H9 (cell line): ENCODE measurements at regions not wholly inside any gene's neighbourhood (a gene's known extent, or its start where the extent isn't known, plus 50 kb on each side); places are given as distances from the start of the nearest gene placed in this dataset.

Experiments
- DNase-seq: peaks from one replicate; pipeline ENCODE4 v3.0.0-alpha.2; 2017
- H2AFZ ChIP-seq: one replicate; pipeline ENCODE4 v1.6.1; 2013; ENCODE audit warnings: mild to moderate bottlenecking, low read length, control low read depth, moderate library complexity
- H2AK5ac ChIP-seq: 2 replicates; pipeline ENCODE4 v1.6.1; 2013; ENCODE audit warnings: low read length, control low read depth, mixed read lengths; ENCODE audit not compliant: insufficient read length
- H2BK120ac ChIP-seq: one replicate; pipeline ENCODE4 v1.6.1; 2013; ENCODE audit warnings: low read depth, mild to moderate bottlenecking, low read length, control low read depth, inconsistent platforms; ENCODE audit not compliant: poor library complexity, severe bottlenecking
- H2BK12ac ChIP-seq: 2 replicates; pipeline ENCODE4 v1.6.1; 2013; ENCODE audit warnings: low read length, control low read depth, mixed read lengths, low read depth; ENCODE audit not compliant: insufficient read length
- H2BK15ac ChIP-seq: 2 replicates; pipeline ENCODE4 v1.6.1; 2013; ENCODE audit warnings: low read depth, low read length, control low read depth
- H2BK20ac ChIP-seq: one replicate; pipeline ENCODE4 v1.6.1; 2013; ENCODE audit warnings: low read depth, mild to moderate bottlenecking, low read length, control low read depth, inconsistent platforms; ENCODE audit not compliant: poor library complexity, severe bottlenecking
- H2BK5ac ChIP-seq: 2 replicates; pipeline ENCODE4 v1.6.1; 2013; ENCODE audit warnings: low read length, control low read depth, mixed read lengths; ENCODE audit not compliant: insufficient read length
- H3K14ac ChIP-seq: 2 replicates; pipeline ENCODE4 v1.6.1; 2013; ENCODE audit warnings: low read length, control low read depth; ENCODE audit not compliant: insufficient read depth
- H3K18ac ChIP-seq: 2 replicates; pipeline ENCODE4 v1.6.1; 2013; ENCODE audit warnings: low read depth, mild to moderate bottlenecking, mixed read lengths, low read length, control low read depth; ENCODE audit not compliant: insufficient read length
- H3K23ac ChIP-seq: 2 replicates; pipeline ENCODE4 v1.6.1; 2013; ENCODE audit warnings: low read length, control low read depth, mixed read lengths, low read depth; ENCODE audit not compliant: insufficient read length
- H3K23me2 ChIP-seq: 2 replicates; pipeline ENCODE4 v1.6.1; 2013; ENCODE audit warnings: low read depth, mild to moderate bottlenecking, mixed read lengths, low read length, control low read depth; ENCODE audit not compliant: insufficient read length, poor library complexity, severe bottlenecking
- H3K27ac ChIP-seq: 2 replicates; pipeline ENCODE4 v1.5.1; 2013; ENCODE audit warnings: low read length, control low read depth, mixed read lengths, low read depth; ENCODE audit not compliant: insufficient read length
- H3K27me3 ChIP-seq: 2 replicates; pipeline ENCODE4 v1.6.1; 2013; ENCODE audit warnings: low read length, control low read depth, inconsistent platforms; ENCODE audit not compliant: insufficient read depth
- H3K4ac ChIP-seq: 2 replicates; pipeline ENCODE4 v1.6.1; 2013; ENCODE audit warnings: low read depth, mild to moderate bottlenecking, control low read depth, inconsistent platforms, low read length, moderate library complexity
- H3K4me1 ChIP-seq: 2 replicates; pipeline ENCODE4 v1.6.1; 2013; ENCODE audit warnings: low read length, control low read depth, inconsistent platforms; ENCODE audit not compliant: insufficient read depth
- H3K4me2 ChIP-seq: 2 replicates; pipeline ENCODE4 v1.6.1; 2013; ENCODE audit warnings: low read length, control low read depth, mixed read lengths; ENCODE audit not compliant: insufficient read length, insufficient read depth
- H3K56ac ChIP-seq: 2 replicates; pipeline ENCODE4 v1.6.1; 2013; ENCODE audit warnings: low read depth, mild to moderate bottlenecking, mixed read lengths, low read length, control low read depth; ENCODE audit not compliant: insufficient read length
- H3K79me1 ChIP-seq: 2 replicates; pipeline ENCODE4 v1.6.1; 2013; ENCODE audit warnings: low read depth, mild to moderate bottlenecking, moderate library complexity, low read length, control low read depth, inconsistent platforms; ENCODE audit not compliant: insufficient read depth, poor library complexity, severe bottlenecking
- H3K79me2 ChIP-seq: 2 replicates; pipeline ENCODE4 v1.6.1; 2013; ENCODE audit warnings: low read length, control low read depth, inconsistent platforms; ENCODE audit not compliant: insufficient read depth
- H3K9ac ChIP-seq: 2 replicates; pipeline ENCODE4 v1.6.1; 2013; ENCODE audit warnings: low read length, control low read depth, mixed read lengths; ENCODE audit not compliant: insufficient read length; ENCODE audit errors: extremely low read depth
- H3K9me3 ChIP-seq: one replicate; pipeline ENCODE4 v1.6.1; 2013; ENCODE audit warnings: low read depth, low read length, inconsistent platforms; ENCODE audit not compliant: control insufficient read depth
- H3T11ph ChIP-seq: one replicate; pipeline ENCODE4 v1.6.1; 2013; ENCODE audit warnings: mild to moderate bottlenecking, low read length, control low read depth, inconsistent platforms
- H4K20me1 ChIP-seq: one replicate; pipeline ENCODE4 v1.6.1; 2013; ENCODE audit not compliant: control insufficient read depth, insufficient read length, insufficient read depth
- H4K5ac ChIP-seq: 2 replicates; pipeline ENCODE4 v1.6.1; 2013; ENCODE audit warnings: low read depth, mild to moderate bottlenecking, mixed read lengths, low read length, control low read depth; ENCODE audit not compliant: insufficient read length
- H4K8ac ChIP-seq: replicated peaks from 2 replicates; pipeline ENCODE4 v1.6.1; 2013; ENCODE audit warnings: low read length, control low read depth, mixed read lengths, low read depth; ENCODE audit not compliant: insufficient read length
- H4K91ac ChIP-seq: 2 replicates; pipeline ENCODE4 v1.6.1; 2013; ENCODE audit warnings: low read depth, mild to moderate bottlenecking, moderate library complexity, mixed read lengths, low read length, control low read depth; ENCODE audit not compliant: insufficient read length
- H3K27ac Mint-ChIP-seq, 3 experiments: 2 replicates in 2 of 3; 3 replicates in 1 of 3; pipeline ENCODE4 v1.8.0; 2020 to 2021; ENCODE audit warnings: mixed read lengths in 3 of 3, mild to moderate bottlenecking in 1 of 3, moderate library complexity in 1 of 3
- H3K27me3 Mint-ChIP-seq: 2 replicates; pipeline ENCODE4 v1.8.0; 2021; ENCODE audit warnings: low read depth, mild to moderate bottlenecking, moderate library complexity, mixed read lengths
- H3K36me3 Mint-ChIP-seq, 3 experiments: 2 replicates in 2 of 3; 3 replicates in 1 of 3; pipeline ENCODE4 v1.8.0; 2020 to 2021; ENCODE audit warnings: low read depth in 3 of 3, mixed read lengths in 3 of 3; ENCODE audit not compliant: insufficient read depth in 1 of 3
- H3K4me1 Mint-ChIP-seq, 2 experiments: 2 replicates each; pipeline ENCODE4 v1.8.0; 2020; ENCODE audit warnings: mixed read lengths in 2 of 2
- H3K4me3 Mint-ChIP-seq, 2 experiments: 2 replicates in 1 of 2; 3 replicates in 1 of 2; pipeline ENCODE4 v1.8.0; 2020 to 2021; ENCODE audit warnings: mild to moderate bottlenecking in 2 of 2, mixed read lengths in 2 of 2, moderate library complexity in 1 of 2
- H3K9me3 Mint-ChIP-seq, 2 experiments: 2 replicates in 1 of 2; 3 replicates in 1 of 2; pipeline ENCODE4 v1.8.0; 2020; ENCODE audit warnings: mild to moderate bottlenecking in 2 of 2, mixed read lengths in 2 of 2, moderate library complexity in 1 of 2
- WGBS: extraction: QIAGEN DNeasy Blood & Tissue Kit; methylation state at CpG from one replicate; pipeline ENCODE4 v1.1.7; 2013; ENCODE audit warnings: missing lambda C conversion rate, low lambda C conversion rate, mixed read lengths; ENCODE audit not compliant: insufficient read length; ENCODE audit errors: extremely low coverage; 5-methylcytosine and 5-hydroxymethylcytosine counted together
- TF ChIP-seq, protein P1 (sequence below): fragments of 200-600 bp; sonication (generic); conservative IDR thresholded peaks from 3 replicates; pipeline ENCODE4 v1.8.0; 2021; ENCODE audit warnings: antibody characterized with exemption, mild to moderate bottlenecking

DNA sequence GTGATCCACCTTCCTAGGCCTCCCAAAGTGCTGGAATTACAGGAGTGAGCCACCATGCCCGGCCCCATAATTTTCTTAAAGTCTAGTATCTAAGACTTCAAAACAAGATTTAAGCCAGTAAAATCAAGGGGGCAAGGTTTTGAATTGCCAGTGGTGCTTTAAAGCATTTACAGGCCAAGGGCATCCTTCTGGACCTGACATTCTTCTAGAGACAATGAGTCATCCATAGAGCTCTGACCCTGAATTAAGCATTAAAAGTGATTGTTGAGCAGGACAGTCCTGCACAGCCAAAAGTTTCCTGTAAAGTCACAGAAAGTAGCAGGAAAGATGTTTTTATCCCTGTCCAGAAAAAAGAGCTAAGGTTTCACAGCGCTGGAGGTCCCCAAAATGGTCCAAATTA is 50.9 kb upstream of the ATP12A start:
- H3K4me1 Mint-ChIP-seq: peaks cover 18 to 19% of the 10 kb centered on the region in 2 experiments
- Histone ChIP-seq H2BK12ac (no peak overlapping the region), H2BK5ac (no peak overlapping the region), H2BK20ac (no peak overlapping the region), H3K79me2 (no peaks in the 10 kb centered on the region), H2BK15ac (no peak overlapping the region), H3K18ac (no peak overlapping the region), H3T11ph (no peak overlapping the region), H4K20me1 (no peaks in the 10 kb centered on the region), H3K9me3 (no peaks in the 10 kb centered on the region), H2BK120ac (no peak overlapping the region), H3K9ac (no peak overlapping the region), H2AFZ (no peak overlapping the region), H3K79me1 (no peaks in the 10 kb centered on the region), H3K56ac (no peak overlapping the region), H3K27ac (no peak overlapping the region), H3K4ac (no peak overlapping the region), H4K8ac (no peak overlapping the region), H3K4me1 (peaks cover 4% of the 10 kb centered on the region; the same call in 1 of the 2 replicates), H2AK5ac (no peak overlapping the region), H3K4me2 (no peak overlapping the region), H3K14ac (no peak overlapping the region), H4K91ac (no peak overlapping the region), H3K23ac (no peak overlapping the region), H3K27me3 (no peaks in the 10 kb centered on the region), H4K5ac (no peak overlapping the region), H3K23me2 (no peaks in the 10 kb centered on the region)
- H3K4me3 Mint-ChIP-seq: no peak overlapping the region
- peaks cover 3% of the 10 kb centered on the region for H3K27me3 Mint-ChIP-seq
- peaks cover 0 to 2% (median 0%) of the 10 kb centered on the region in 3 experiments; a peak in 2 of 7 replicates for H3K36me3 Mint-ChIP-seq
- H3K27ac Mint-ChIP-seq: no peak overlapping the region
- no peak for DNase-seq
- TF ChIP-seq, protein P1, sequence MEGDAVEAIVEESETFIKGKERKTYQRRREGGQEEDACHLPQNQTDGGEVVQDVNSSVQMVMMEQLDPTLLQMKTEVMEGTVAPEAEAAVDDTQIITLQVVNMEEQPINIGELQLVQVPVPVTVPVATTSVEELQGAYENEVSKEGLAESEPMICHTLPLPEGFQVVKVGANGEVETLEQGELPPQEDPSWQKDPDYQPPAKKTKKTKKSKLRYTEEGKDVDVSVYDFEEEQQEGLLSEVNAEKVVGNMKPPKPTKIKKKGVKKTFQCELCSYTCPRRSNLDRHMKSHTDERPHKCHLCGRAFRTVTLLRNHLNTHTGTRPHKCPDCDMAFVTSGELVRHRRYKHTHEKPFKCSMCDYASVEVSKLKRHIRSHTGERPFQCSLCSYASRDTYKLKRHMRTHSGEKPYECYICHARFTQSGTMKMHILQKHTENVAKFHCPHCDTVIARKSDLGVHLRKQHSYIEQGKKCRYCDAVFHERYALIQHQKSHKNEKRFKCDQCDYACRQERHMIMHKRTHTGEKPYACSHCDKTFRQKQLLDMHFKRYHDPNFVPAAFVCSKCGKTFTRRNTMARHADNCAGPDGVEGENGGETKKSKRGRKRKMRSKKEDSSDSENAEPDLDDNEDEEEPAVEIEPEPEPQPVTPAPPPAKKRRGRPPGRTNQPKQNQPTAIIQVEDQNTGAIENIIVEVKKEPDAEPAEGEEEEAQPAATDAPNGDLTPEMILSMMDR: no peak
- H3K9me3 Mint-ChIP-seq: no peaks in the 10 kb centered on the region
- no CpG with 5 or more reads among the region's 2 CpGs for WGBS
